ENCODE measurements at regions not wholly inside any gene's neighbourhood (a gene's known extent, or its start where the extent isn't known, plus 50 kb on each side); places are given as distances from the start of the nearest gene placed in this dataset.

DNA sequence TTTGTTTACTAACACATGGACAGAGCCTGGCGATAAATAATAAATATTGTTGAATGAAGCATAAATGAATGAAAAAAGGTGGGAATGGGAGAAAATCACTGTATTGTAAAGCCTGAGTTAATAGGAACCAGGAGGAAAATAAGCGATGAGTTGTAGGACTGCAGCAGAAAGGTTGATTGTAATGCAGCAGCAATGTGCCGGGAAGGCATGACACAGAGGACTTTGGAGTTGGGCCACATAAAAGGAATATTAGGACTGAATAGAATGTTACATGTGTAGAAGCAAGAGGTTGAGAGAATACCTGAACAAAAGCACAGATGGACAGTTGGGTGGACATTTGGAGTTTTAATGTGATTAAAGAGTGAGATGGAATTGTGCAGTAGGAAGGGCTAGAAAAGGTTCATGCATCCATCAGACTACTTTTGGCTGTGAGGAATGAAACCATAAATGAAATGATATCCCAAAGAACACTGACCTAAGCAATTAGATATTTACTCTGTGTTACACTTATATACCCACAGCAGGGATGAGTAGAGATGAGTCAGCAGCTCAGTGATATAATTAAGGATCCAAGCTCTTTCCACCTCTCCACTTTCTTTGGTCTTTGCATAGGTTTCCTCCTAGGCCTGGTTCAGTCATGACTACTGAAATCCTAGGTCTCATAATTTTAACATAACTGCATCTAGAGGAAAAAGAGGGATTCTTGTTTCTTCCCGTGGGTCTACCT, 55.4 kb downstream of the CCER1 start:
- 83% methylated on average over 4 of the region's 4 CpGs for WGBS
- H3K27ac ChIP-seq (ENCODE audit: low read depth in 1 of 2, low read length in 2 of 2), result no peak overlapping the region

DNA sequence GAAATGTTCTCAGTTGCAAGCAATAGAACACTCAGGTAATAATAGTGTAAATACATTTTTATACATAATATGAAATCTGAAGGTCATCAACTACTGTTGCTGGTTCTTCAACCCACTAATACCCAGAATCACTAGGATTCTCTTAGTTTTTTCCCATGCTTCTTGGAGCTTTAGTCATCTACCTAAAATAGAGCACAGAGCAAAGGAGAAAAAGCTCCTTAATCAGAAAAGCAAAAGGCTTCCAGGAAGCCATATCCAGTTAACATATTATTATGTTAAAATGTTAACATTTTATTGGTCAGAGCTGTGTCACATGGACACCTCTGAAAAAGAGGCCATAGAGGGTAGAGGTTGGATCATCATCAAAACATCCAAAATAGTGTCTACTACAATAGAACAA, 57.0 kb downstream of the CCER1 start:
- no peak for DNase-seq (ENCODE audit: low spot score)
- Histone ChIP-seq H3K4me3 (ENCODE audit: low read depth in 1 of 3, low read length in 3 of 3) (no peak overlapping the region), H3K36me3 (ENCODE audit: control insufficient read depth in 4 of 4, insufficient read depth in 3 of 4, low read depth in 1 of 4, low read length in 3 of 4) (no peaks in the 10 kb centered on the region), H3K4me1 (ENCODE audit: control insufficient read depth in 4 of 4, insufficient read depth in 4 of 4, low read length in 3 of 4) (no peaks in the 10 kb centered on the region), H3K27ac (ENCODE audit: low read depth in 1 of 2, low read length in 2 of 2) (no peak overlapping the region), H3K9me3 (ENCODE audit: control insufficient read depth in 4 of 4, low read length in 3 of 4) (no peaks in the 10 kb centered on the region), H3K9ac (ENCODE audit: low read depth in 1 of 2, low read length in 2 of 2) (no peak overlapping the region), H3K27me3 (ENCODE audit: control insufficient read depth in 4 of 4, insufficient read depth in 4 of 4, low read length in 3 of 4) (no peaks in the 10 kb centered on the region)
- no peak for TF ChIP-seq GABPA (IDR thresholded peaks at IDR 0.05 in 1 of 2, conservative IDR thresholded peaks at IDR 0.05 in 1 of 2)
- TF ChIP-seq, protein P1, sequence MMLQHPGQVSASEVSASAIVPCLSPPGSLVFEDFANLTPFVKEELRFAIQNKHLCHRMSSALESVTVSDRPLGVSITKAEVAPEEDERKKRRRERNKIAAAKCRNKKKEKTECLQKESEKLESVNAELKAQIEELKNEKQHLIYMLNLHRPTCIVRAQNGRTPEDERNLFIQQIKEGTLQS (IDR thresholded peaks at IDR 0.05), result no peak
- TF ChIP-seq YY1 (IDR thresholded peaks at IDR 0.05), result no peak
- TF ChIP-seq FOXA1 (IDR thresholded peaks at IDR 0.05), result no peak
- no peak for TF ChIP-seq NR2F2 (IDR thresholded peaks at IDR 0.05)
- TF ChIP-seq JUND (IDR thresholded peaks at IDR 0.05), result no peak

More for the DNA sequence above, 55.4 kb downstream of the CCER1 start:
- H3K27me3 ChIP-seq (ENCODE audit: control insufficient read depth in 4 of 4, insufficient read depth in 4 of 4, low read length in 3 of 4), result no peaks in the 10 kb centered on the region
- H3K4me1 ChIP-seq (ENCODE audit: control insufficient read depth in 4 of 4, insufficient read depth in 4 of 4, low read length in 3 of 4), result no peaks in the 10 kb centered on the region
- TF ChIP-seq, protein P2, sequence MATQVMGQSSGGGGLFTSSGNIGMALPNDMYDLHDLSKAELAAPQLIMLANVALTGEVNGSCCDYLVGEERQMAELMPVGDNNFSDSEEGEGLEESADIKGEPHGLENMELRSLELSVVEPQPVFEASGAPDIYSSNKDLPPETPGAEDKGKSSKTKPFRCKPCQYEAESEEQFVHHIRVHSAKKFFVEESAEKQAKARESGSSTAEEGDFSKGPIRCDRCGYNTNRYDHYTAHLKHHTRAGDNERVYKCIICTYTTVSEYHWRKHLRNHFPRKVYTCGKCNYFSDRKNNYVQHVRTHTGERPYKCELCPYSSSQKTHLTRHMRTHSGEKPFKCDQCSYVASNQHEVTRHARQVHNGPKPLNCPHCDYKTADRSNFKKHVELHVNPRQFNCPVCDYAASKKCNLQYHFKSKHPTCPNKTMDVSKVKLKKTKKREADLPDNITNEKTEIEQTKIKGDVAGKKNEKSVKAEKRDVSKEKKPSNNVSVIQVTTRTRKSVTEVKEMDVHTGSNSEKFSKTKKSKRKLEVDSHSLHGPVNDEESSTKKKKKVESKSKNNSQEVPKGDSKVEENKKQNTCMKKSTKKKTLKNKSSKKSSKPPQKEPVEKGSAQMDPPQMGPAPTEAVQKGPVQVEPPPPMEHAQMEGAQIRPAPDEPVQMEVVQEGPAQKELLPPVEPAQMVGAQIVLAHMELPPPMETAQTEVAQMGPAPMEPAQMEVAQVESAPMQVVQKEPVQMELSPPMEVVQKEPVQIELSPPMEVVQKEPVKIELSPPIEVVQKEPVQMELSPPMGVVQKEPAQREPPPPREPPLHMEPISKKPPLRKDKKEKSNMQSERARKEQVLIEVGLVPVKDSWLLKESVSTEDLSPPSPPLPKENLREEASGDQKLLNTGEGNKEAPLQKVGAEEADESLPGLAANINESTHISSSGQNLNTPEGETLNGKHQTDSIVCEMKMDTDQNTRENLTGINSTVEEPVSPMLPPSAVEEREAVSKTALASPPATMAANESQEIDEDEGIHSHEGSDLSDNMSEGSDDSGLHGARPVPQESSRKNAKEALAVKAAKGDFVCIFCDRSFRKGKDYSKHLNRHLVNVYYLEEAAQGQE (IDR thresholded peaks at IDR 0.05), result no peak
- TF ChIP-seq, protein P3, sequence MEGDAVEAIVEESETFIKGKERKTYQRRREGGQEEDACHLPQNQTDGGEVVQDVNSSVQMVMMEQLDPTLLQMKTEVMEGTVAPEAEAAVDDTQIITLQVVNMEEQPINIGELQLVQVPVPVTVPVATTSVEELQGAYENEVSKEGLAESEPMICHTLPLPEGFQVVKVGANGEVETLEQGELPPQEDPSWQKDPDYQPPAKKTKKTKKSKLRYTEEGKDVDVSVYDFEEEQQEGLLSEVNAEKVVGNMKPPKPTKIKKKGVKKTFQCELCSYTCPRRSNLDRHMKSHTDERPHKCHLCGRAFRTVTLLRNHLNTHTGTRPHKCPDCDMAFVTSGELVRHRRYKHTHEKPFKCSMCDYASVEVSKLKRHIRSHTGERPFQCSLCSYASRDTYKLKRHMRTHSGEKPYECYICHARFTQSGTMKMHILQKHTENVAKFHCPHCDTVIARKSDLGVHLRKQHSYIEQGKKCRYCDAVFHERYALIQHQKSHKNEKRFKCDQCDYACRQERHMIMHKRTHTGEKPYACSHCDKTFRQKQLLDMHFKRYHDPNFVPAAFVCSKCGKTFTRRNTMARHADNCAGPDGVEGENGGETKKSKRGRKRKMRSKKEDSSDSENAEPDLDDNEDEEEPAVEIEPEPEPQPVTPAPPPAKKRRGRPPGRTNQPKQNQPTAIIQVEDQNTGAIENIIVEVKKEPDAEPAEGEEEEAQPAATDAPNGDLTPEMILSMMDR (IDR thresholded peaks at IDR 0.05; ENCODE audit: low read depth, low read length, missing input control), result no peak
- TF ChIP-seq SP1 (IDR thresholded peaks at IDR 0.05) (no peak), GABPA (IDR thresholded peaks at IDR 0.05 in 1 of 2, conservative IDR thresholded peaks at IDR 0.05 in 1 of 2) (no peak), JUND (IDR thresholded peaks at IDR 0.05) (no peak), RXRA (IDR thresholded peaks at IDR 0.05) (no peak), HNF4G (IDR thresholded peaks at IDR 0.05) (no peak), EGR1 (IDR thresholded peaks at IDR 0.05; ENCODE audit: low read depth in 2 of 2) (no peak), YY1 (IDR thresholded peaks at IDR 0.05) (no peak), TAF1 (conservative IDR thresholded peaks at IDR 0.05) (no peak), HNF4A (conservative IDR thresholded peaks at IDR 0.05) (no peak), NR2F2 (IDR thresholded peaks at IDR 0.05) (no peak), FOXA1 (IDR thresholded peaks at IDR 0.05) (no peak), RAD21 (IDR thresholded peaks at IDR 0.05) (no peak), FOXA2 (IDR thresholded peaks at IDR 0.05) (no peak)
- TF ChIP-seq, protein P4, sequence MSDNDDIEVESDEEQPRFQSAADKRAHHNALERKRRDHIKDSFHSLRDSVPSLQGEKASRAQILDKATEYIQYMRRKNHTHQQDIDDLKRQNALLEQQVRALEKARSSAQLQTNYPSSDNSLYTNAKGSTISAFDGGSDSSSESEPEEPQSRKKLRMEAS (IDR thresholded peaks at IDR 0.05), result no peak
- TF ChIP-seq, protein P1 (IDR thresholded peaks at IDR 0.05), result no peak
- H3K9ac ChIP-seq (ENCODE audit: low read depth in 1 of 2, low read length in 2 of 2), result no peak overlapping the region
- H3K4me3 ChIP-seq (ENCODE audit: low read depth in 1 of 3, low read length in 3 of 3), result no peak overlapping the region
- no peaks in the 10 kb centered on the region for H3K9me3 ChIP-seq (ENCODE audit: control insufficient read depth in 4 of 4, low read length in 3 of 4)
- no peaks in the 10 kb centered on the region for H3K36me3 ChIP-seq (ENCODE audit: control insufficient read depth in 4 of 4, insufficient read depth in 3 of 4, low read depth in 1 of 4, low read length in 3 of 4)
- no peak for DNase-seq (ENCODE audit: low spot score)
